Erythroblast (primary cell): ENCODE measurements at regions not wholly inside any gene's neighbourhood (a gene's known extent, or its start where the extent isn't known, plus 50 kb on each side); places are given as distances from the start of the nearest gene placed in this dataset.
A peak's percentile ranks its signal among the peaks of the same experiment; 100 is the strongest.

Source experiments
- DNase-seq, 2 experiments: peaks; one replicate each; lab custom pipeline; 2025; lab: John Stamatoyannopoulos, UW
- GATA1 ChIP-seq: IDR thresholded peaks from 2 replicates; pipeline ENCODE4 v1.6.1; 2011; ENCODE audit warnings: low read depth, mild to moderate bottlenecking, control low read depth, low read length, moderate library complexity
- POLR2A ChIP-seq: IDR thresholded peaks from 2 replicates; pipeline ENCODE4 v1.6.1; 2011; ENCODE audit warnings: mild to moderate bottlenecking, low read length

DNA sequence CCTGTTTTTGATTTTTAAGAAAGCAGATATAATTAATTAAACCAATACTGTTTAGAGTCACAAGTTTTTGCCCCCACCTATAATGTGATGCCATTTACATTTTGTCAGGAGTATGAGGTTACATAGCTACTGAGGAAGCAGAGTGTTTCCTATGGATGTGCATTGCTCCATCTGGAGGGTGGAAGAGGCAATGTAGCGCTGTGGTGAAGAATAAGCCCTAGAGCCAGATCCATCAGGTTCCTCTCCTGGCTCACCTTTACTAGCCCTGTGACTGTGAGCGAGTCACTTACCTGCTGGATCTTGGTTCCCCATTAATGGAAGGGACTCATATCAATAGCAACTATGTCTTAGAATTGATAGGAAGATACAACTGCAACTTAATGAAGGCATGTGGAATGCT, 216.0 kb downstream of the GPAM start:
- TF ChIP-seq GATA1, result no peak
- no peak for TF ChIP-seq POLR2A

DNA sequence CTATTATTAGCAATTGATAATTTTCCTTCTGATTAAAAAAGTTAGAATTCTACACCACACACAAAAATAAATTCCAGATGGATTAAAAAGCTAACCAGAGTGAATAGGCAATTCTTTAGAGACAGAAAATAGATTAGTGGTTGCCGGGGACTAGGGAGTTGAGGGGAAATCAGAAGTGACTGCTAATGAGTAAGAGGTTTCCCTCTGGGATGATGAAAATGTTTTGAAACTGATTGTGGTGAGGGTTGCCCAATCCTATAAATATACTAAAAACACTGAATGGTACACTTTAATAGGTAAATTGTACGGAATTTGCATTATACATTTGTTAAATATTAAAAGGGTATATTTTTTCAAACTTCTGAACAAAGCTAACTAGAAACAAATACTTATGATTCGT, 214.9 kb downstream of the GPAM start:
- no peak for DNase-seq
- no peak for TF ChIP-seq GATA1
- TF ChIP-seq POLR2A, result no peak

More for the DNA sequence above, 216.0 kb downstream of the GPAM start:
- no peak for DNase-seq

DNA sequence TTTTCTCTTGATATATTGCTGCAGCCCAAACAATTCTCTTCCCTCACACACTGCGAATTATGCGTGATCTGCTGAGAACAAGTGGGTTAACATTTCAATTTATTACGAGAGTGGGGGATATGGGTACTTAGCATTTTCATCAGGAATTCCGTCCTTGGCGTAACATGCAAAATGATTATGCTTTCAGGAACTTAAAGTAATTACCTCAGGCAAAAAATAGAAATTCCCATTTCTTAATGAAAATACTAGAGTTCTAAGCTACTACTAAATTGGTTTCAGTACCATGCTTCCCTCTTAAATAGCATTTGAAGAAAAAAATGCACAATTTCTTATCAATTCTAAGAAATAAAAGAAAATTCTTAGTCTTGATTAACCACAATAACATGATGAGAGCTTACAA, 213.5 kb downstream of the GPAM start:
- DNase-seq, result no peak
- TF ChIP-seq GATA1 (no peak), POLR2A (no peak)

DNA sequence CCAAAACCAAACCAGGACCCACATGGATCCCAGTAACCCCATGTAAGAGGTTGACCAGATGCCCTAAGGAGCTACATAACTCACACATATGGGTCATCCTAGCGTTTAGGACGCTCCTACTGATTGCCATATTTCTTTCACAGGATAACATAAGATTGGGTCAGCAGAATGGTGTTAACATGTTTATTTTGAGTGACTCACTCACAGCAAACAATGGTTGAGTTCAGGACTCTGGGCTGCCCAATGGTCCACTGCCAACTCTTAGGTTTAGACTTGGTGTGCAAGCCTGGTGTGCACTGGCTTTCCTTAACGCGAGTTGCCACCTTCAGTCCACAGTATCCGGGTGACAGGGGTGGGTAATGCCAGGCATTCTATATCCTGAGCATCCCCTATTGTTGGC, 211.5 kb downstream of the GPAM start:
- DNase-seq, result no peak
- TF ChIP-seq POLR2A (no peak), GATA1 (no peak)

DNA sequence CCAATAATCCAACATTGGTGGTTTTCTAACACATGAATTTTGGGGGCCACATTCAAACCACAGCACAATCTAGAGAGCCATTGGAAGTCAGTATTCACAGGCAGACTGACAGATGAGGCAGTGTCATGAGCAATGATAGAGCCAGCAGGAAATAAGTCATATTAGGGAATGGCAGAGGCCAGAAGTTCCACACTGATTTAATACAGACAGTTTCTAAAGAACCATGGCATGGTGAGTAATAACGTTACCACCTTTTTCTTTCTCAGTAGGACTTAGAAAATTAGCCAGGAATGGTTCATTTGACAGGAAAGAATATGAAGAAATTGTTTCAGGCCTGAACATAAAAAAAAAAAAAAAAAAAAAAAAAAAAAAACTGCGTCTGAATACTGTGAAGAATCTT, 210.3 kb downstream of the GPAM start:
- no peak for DNase-seq
- TF ChIP-seq GATA1 (no peak), POLR2A (no peak)

DNA sequence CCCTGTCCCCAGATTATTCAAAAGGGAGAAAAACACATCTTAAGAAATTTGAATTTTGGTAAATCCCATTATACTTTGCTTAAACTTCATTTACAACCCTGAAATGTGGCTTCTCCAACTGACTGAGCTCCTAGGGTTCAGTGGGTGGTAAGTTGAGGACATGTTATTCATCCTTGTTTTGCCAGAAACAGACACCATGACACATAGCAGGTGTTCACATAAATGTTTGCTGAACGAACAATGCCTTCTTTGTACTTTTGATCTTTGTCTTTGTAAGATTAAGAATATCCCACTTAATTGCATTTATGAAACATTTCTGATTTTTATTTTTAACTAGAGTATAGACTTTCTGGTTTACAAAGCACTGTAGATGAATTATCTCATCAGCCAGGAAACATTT, 209.7 kb downstream of the GPAM start:
- TF ChIP-seq GATA1 (no peak), POLR2A (no peak)
- no peak for DNase-seq

DNA sequence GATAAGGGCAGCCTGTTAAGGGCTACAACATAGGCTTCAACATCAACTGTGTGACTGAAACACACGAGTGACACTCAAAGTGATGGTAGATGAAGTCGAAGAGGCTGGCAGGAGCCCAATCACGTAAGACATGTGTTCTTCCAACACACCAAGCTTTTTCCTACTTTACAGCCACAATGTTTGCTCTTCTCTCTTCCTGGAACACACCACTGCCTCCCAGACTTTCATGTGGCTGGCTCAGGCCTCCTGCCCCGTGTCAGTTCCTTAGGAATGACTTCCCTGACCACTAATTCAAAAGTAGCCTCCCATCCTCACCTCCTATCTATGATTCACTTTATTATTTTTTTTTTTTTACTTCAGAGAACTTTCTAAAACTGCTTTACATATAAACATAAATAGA, 209.2 kb downstream of the GPAM start:
- DNase-seq, result no peak
- TF ChIP-seq GATA1 (no peak), POLR2A (no peak)

DNA sequence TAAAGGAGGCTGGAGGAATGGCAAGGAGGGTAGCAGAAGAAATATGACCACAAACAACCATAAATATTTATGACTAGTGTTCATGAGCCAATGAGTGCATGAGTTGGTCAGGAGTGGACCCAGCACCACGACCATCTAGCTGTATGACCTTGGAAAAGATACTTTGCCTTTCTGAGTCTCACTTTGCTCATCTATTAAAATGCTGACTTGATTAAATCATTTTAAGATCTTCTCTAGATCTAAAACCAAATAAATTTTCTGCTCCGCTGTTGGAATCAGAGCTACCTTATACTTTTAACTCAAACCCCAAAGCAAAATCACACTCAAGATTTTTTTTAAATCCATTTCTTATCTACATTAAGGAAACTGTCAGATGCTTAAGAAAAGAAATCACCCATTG, 207.0 kb downstream of the GPAM start:
- DNase-seq, result no peak
- no peak for TF ChIP-seq GATA1
- no peak for TF ChIP-seq POLR2A

DNA sequence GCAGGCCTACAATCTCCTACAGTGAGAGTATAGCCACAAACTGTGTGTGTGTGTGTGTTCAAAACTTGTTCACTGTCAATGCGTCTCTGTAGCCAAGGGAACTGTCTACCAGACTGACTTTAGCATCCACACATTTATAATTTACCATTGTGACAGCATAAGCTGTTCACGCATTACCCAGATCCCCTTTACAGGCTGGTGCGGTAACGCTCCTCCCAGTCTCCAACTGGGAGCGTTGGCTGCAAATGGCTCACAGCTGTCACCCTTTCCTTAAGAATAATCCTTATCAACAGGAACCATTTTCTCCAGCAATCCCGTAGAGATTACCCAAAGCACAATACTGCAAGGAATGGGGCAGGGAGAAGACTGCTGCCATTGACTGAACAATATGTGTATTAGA, 199.5 kb downstream of the GPAM start:
- TF ChIP-seq GATA1, result no peak
- TF ChIP-seq POLR2A, result no peak
- no peak for DNase-seq

DNA sequence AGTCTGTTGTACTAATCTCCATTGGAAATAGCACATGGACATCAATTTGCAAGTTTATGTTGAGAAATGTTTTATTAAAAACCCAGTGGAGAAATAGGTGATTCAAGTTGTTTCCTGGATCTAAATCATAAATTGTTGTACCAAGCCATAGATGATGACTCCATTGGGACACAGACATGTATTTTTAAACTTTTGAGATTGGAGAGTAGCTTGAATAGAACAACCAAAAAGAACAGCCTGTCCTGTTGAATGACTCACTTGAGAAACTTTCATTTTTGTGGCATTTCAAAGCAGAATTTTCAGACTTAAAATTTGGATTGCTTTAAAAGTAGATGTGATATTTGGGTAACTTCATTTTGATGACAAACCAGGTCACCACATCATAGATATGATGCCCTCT, 197.5 kb downstream of the GPAM start:
- DNase-seq, result no peak

DNA sequence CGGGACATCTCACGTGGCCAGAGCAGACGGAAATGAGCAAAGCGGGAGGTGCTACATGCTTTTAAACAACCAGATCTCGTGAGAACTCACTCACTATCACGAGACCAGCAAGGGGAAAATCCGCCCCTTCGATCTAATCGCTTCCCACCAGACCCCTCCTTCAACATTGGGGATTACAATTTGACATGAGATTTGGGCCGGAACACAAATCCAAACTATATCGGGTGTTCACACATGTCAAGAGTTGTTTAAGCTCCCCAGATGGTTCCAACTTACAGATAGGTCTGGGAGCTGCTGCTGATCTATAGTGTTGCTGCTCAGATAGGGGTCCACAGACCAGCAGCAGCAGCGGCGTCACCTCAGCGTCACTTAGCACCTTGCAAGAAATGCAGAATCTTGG, 194.9 kb downstream of the GPAM start:
- TF ChIP-seq GATA1 (no peak), POLR2A (no peak)
- peak in 1 of 2 experiments; percentile 8 for DNase-seq

More for the DNA sequence above, 197.5 kb downstream of the GPAM start:
- no peak for TF ChIP-seq POLR2A
- no peak for TF ChIP-seq GATA1

DNA sequence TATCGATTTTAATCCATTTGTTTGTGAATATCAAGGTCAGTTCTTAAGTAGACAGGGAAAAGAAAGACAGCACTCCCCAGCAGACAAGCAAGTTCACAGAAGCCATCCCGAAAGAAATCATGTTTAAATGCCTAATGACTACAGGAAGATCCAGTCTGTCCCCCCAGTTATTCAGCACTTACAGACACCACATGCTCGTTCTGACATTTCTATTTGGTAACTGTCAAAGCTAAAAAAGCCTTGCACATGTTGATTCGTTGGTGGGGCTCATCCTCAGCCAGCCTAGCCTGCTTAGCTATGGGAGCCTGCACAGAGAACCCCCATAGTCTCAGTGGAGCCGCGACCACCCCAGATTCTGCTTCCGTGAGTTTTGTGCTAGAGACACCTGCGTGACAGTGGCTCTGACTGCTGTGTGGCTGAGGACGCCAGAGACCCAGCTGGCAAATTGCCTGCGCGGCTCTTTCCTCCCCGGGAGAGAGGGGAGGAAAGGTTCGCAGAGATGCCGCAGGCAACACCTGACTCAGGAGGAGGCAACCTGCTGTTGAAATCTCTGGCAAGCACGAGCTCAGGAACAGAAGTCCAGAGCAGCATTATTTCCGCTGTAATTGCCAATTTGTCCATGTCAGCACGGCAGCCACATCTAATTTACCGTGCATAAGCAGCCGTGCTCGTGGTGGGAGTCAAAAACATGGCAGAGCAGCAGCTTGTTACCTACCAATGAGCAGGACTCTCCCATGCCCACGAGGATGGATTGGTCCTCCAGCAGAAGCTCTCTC, 194.2 kb downstream of the GPAM start:
- DNase-seq, result no peak
- TF ChIP-seq GATA1, result no peak
- TF ChIP-seq POLR2A, result no peak

DNA sequence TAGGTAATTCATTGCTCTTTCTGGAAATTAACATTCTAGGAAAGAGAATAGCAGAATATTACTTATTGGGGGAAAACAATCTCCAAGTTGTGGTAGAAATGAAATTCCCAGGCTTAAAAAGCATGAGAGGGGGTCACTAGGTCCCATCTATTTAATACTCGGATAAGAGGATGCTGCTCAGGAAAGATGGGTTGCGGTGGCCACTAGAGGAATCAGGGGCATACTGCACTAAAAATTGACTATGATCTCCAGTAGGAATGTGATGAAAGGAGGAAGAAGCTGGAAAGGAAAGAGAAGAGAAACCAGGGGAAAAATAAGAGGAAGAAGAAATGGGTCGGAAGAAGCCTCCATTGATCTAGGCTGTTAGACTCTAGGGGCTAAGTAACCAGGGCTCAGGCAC, 192.8 kb downstream of the GPAM start:
- DNase-seq, result no peak

DNA sequence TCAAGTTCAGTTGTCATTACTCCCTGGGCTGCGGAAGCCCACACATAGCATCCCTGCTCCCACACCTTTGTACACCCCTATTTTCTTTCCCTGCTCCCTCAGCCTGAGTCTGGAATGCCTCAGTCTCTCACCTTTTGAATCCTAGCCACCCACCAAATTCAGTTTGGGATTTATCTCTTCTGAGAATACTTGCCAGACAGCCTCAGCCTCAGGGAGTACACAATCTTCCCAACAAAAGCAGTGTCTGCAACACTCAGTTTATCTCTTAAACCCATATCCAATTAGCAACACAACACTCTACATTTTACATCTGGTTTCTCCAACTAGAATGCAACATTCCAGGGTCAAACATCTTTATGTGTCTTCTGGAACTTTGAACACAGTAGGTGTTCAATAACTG, 190.2 kb downstream of the GPAM start:
- DNase-seq, result no peak
- TF ChIP-seq GATA1, result no peak
- TF ChIP-seq POLR2A, result no peak

More for the DNA sequence above, 192.8 kb downstream of the GPAM start:
- no peak for TF ChIP-seq GATA1
- TF ChIP-seq POLR2A, result no peak

DNA sequence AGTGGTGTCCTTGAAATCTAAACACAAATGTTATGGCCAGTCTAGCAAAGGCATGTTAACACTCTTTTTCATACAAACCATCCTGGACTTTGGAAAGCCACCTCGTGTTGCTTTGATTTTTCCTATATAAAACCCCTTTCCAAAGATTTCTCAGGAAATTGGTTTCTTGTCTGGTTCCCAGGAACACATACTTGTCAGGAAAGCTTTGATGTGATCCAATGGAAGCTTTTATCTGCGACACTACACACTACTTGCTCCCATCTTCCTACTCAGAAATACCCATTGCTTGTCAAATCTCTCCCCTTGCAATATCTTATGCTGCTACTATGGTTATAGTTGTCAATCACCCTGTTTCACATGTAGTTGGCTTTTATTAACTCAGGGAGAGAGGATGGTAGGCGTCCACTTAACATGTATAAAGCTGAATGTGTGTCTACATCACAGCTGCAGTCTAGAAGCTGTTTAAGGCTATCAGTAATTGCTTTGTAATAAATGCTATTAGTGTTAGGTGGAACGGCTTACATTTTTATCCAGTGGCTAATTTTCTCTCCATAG, 189.6 kb downstream of the GPAM start:
- TF ChIP-seq GATA1 (no peak), POLR2A (no peak)
- no peak for DNase-seq
